ENCODE measurements at regions not wholly inside any gene's neighbourhood (a gene's known extent, or its start where the extent isn't known, plus 50 kb on each side); places are given as distances from the start of the nearest gene placed in this dataset.
"Not testable (repeated sequence)": the region's sequence is repeated elsewhere in the genome, so short reads cannot be mapped to it uniquely, and the experiment has no call there.

- Histone ChIP-seq H3K36me3 (ENCODE audit: insufficient read depth, low read length) (no peaks in the 10 kb centered on the region), H3K9me3 (ENCODE audit: low read length) (no peaks in the 10 kb centered on the region), H3K9me2 (ENCODE audit: low read depth, low read length) (no peaks in the 10 kb centered on the region), H3F3A (ENCODE audit: insufficient read depth, low read length) (no peaks in the 10 kb centered on the region), H3K4me2 (ENCODE audit: low read length) (no peak overlapping the region), H3K9ac (ENCODE audit: low read length) (no peak overlapping the region), H4K20me1 (ENCODE audit: insufficient read depth, low read length) (no peaks in the 10 kb centered on the region), H3K27me3 (ENCODE audit: insufficient read depth, low read length) (no peaks in the 10 kb centered on the region), H3K79me2 (ENCODE audit: insufficient read depth, low read length) (no peaks in the 10 kb centered on the region), H2AFZ (ENCODE audit: low read length) (no peak overlapping the region), H3K4me3 (ENCODE audit: low read depth, low read length, poor library complexity, severe bottlenecking) (no peak overlapping the region), H3K4me1 (ENCODE audit: insufficient read depth, low read length, severe bottlenecking) (no peaks in the 10 kb centered on the region), H3K27ac (ENCODE audit: low read depth, low read length, poor library complexity, severe bottlenecking) (no peak overlapping the region)
- TF ChIP-seq CTCF (IDR thresholded peaks at IDR 0.05; ENCODE audit: low read length) (no peak), EZH2 (IDR thresholded peaks at IDR 0.05; ENCODE audit: borderline replicate concordance, low read length) (no peak)
These were observed 1198.9 kb downstream of the PLA2G4A start for GRCh38 chr1:188027613-188028012.

- not testable (repeated sequence) for H3K27me3 ChIP-seq (ENCODE audit: insufficient read depth, low read length); H4K20me1 ChIP-seq (ENCODE audit: insufficient read depth, low read length); H3K27ac ChIP-seq (ENCODE audit: low read depth, low read length, poor library complexity, severe bottlenecking); H3K9me3 ChIP-seq (ENCODE audit: low read length); H3K9me2 ChIP-seq (ENCODE audit: low read depth, low read length); H3K36me3 ChIP-seq (ENCODE audit: insufficient read depth, low read length); H3K4me2 ChIP-seq (ENCODE audit: low read length); H3K79me2 ChIP-seq (ENCODE audit: insufficient read depth, low read length); H3K4me3 ChIP-seq (ENCODE audit: low read depth, low read length, poor library complexity, severe bottlenecking); H3F3A ChIP-seq (ENCODE audit: insufficient read depth, low read length); H3K9ac ChIP-seq (ENCODE audit: low read length); H2AFZ ChIP-seq (ENCODE audit: low read length); H3K4me1 ChIP-seq (ENCODE audit: insufficient read depth, low read length, severe bottlenecking)
These were observed 1208.8 kb downstream of the PLA2G4A start for GRCh38 chr1:188037572-188037971.

- no peak for TF ChIP-seq EZH2 (IDR thresholded peaks at IDR 0.05; ENCODE audit: borderline replicate concordance, low read length)
- TF ChIP-seq CTCF (IDR thresholded peaks at IDR 0.05; ENCODE audit: low read length), result no peak
- H3K27me3 ChIP-seq (ENCODE audit: insufficient read depth, low read length), result no peaks in the 10 kb centered on the region
- no peaks in the 10 kb centered on the region for H3K9me2 ChIP-seq (ENCODE audit: low read depth, low read length)
- H3K4me1 ChIP-seq (ENCODE audit: insufficient read depth, low read length, severe bottlenecking), result no peaks in the 10 kb centered on the region
- H3K79me2 ChIP-seq (ENCODE audit: insufficient read depth, low read length), result no peaks in the 10 kb centered on the region
- H3K4me3 ChIP-seq (ENCODE audit: low read depth, low read length, poor library complexity, severe bottlenecking), result no peak overlapping the region
- no peak overlapping the region for H3K4me2 ChIP-seq (ENCODE audit: low read length)
- no peaks in the 10 kb centered on the region for H3K9me3 ChIP-seq (ENCODE audit: low read length)
- no peak overlapping the region for H3K9ac ChIP-seq (ENCODE audit: low read length)
- no peaks in the 10 kb centered on the region for H3F3A ChIP-seq (ENCODE audit: insufficient read depth, low read length)
- H2AFZ ChIP-seq (ENCODE audit: low read length), result no peak overlapping the region
- no peaks in the 10 kb centered on the region for H4K20me1 ChIP-seq (ENCODE audit: insufficient read depth, low read length)
- no peak overlapping the region for H3K27ac ChIP-seq (ENCODE audit: low read depth, low read length, poor library complexity, severe bottlenecking)
- H3K36me3 ChIP-seq (ENCODE audit: insufficient read depth, low read length), result no peaks in the 10 kb centered on the region
These were observed 1214.9 kb downstream of the PLA2G4A start for GRCh38 chr1:188043536-188044245.

- Histone ChIP-seq H3K79me2 (ENCODE audit: insufficient read depth, low read length) (no peaks in the 10 kb centered on the region), H3K4me1 (ENCODE audit: insufficient read depth, low read length, severe bottlenecking) (no peaks in the 10 kb centered on the region), H3K9ac (ENCODE audit: low read length) (no peak overlapping the region), H2AFZ (ENCODE audit: low read length) (no peak overlapping the region), H3K9me2 (ENCODE audit: low read depth, low read length) (no peaks in the 10 kb centered on the region), H3K4me3 (ENCODE audit: low read depth, low read length, poor library complexity, severe bottlenecking) (no peak overlapping the region), H3K4me2 (ENCODE audit: low read length) (no peak overlapping the region), H4K20me1 (ENCODE audit: insufficient read depth, low read length) (no peaks in the 10 kb centered on the region), H3K27ac (ENCODE audit: low read depth, low read length, poor library complexity, severe bottlenecking) (no peak overlapping the region), H3F3A (ENCODE audit: insufficient read depth, low read length) (no peaks in the 10 kb centered on the region), H3K27me3 (ENCODE audit: insufficient read depth, low read length) (no peaks in the 10 kb centered on the region), H3K36me3 (ENCODE audit: insufficient read depth, low read length) (no peaks in the 10 kb centered on the region), H3K9me3 (ENCODE audit: low read length) (no peaks in the 10 kb centered on the region)
- TF ChIP-seq CTCF (IDR thresholded peaks at IDR 0.05; ENCODE audit: low read length), result no peak
- TF ChIP-seq EZH2 (IDR thresholded peaks at IDR 0.05; ENCODE audit: borderline replicate concordance, low read length), result no peak
These were observed 1221.5 kb downstream of the PLA2G4A start for GRCh38 chr1:188050250-188050649.
